K562 (cell line): ENCODE measurements at regions not wholly inside any gene's neighbourhood (a gene's known extent, or its start where the extent isn't known, plus 50 kb on each side); places are given as distances from the start of the nearest gene placed in this dataset.

Source experiments
- ATAC-seq: fragments of 200-7000 bp; cut with Tn5 transposase; 3 replicates; pipeline ENCODE4 v1.9.1; 2020; ENCODE audit warnings: moderate library complexity
- BruUV-seq: library from RNA; stranded (reverse); fragments of 400-500 nt; replicated peaks from 2 replicates; lab custom pipeline; 2021; lab: Mats Ljungman, UMichigan
- CTCF ChIA-PET: fragments of 300-600 bp; formaldehyde crosslinking; extraction: SDS; loops from one replicate; lab custom pipeline; 2021; ENCODE audit warnings: low intra/inter-chr PET ratio; lab: Yijun Ruan, JAX
- POLR2A ChIA-PET: fragments of 300-600, 350-650 bp; sonication (Branson Sonifier 250); formaldehyde crosslinking; extraction: SDS; loops from one replicate; lab custom pipeline; 2021; ENCODE audit warnings: antibody characterized with exemption, inconsistent platforms; lab: Yijun Ruan, JAX
- DNase-seq, 4 experiments: peaks; one replicate each; pipeline versions ENCODE4 v3.0.0 to v3.0.0-alpha.2; 2011 to 2018; ENCODE audit warnings: low spot score in 3 of 4, mixed read lengths in 3 of 4; ENCODE audit errors: extremely low read depth in 1 of 4
- FAIRE-seq: peaks from 2 replicates; lab custom pipeline; 2011; peaks lifted over from hg19 to GRCh38; lab: Jason Lieb, UNC
- H2AFZ ChIP-seq: 2 replicates; pipeline ENCODE4 v1.6.0; 2011; ENCODE audit warnings: low read depth, low read length, control low read depth, inconsistent platforms
- H3K27ac ChIP-seq: fragments of 200-600 bp; 3 replicates; pipeline ENCODE4 v1.8.0; 2011; ENCODE audit warnings: low read depth, mild to moderate bottlenecking, control low read depth, inconsistent platforms, low read length, moderate library complexity, mixed read lengths; ENCODE audit errors: extremely low read depth
- H3K27me3 ChIP-seq, 2 experiments: fragments of 300-600 bp in 1 of 2; 2 replicates in 1 of 2; 3 replicates in 1 of 2; pipeline versions ENCODE4 v1.6.0 to v1.8.0; 2011; ENCODE audit warnings: inconsistent platforms in 2 of 2, low read length in 2 of 2, mild to moderate bottlenecking in 1 of 2, mixed read lengths in 1 of 2, moderate library complexity in 1 of 2; ENCODE audit not compliant: control insufficient read depth in 2 of 2, insufficient read depth in 2 of 2
- H3K36me3 ChIP-seq: fragments of 300-600 bp; 3 replicates; pipeline ENCODE4 v1.8.0; 2011; ENCODE audit warnings: mild to moderate bottlenecking, low read length, inconsistent platforms; ENCODE audit not compliant: control insufficient read depth, insufficient read depth
- H3K4me1 ChIP-seq, 2 experiments: fragments of 200-600 bp in 1 of 2; replicated peaks in 1 of 2; 2 replicates in 1 of 2; 3 replicates in 1 of 2; pipeline versions ENCODE4 v1.5.1 to v1.8.0; 2011; ENCODE audit warnings: inconsistent platforms in 2 of 2, low read length in 2 of 2, mild to moderate bottlenecking in 1 of 2, mixed read lengths in 1 of 2, moderate library complexity in 1 of 2; ENCODE audit not compliant: control insufficient read depth in 2 of 2, insufficient read depth in 2 of 2
- H3K4me2 ChIP-seq: 2 replicates; pipeline ENCODE4 v1.6.1; 2011; ENCODE audit warnings: low read length, control low read depth, inconsistent platforms, mixed read lengths; ENCODE audit not compliant: insufficient read depth
- H3K4me3 ChIP-seq: fragments of 200-600 bp; sonication (generic), shearing (Covaris generic); 2 replicates; pipeline ENCODE4 v1.5.1; 2016; ENCODE audit warnings: control low read depth, inconsistent platforms
- H3K79me2 ChIP-seq: fragments of 200-600 bp; 3 replicates; pipeline ENCODE4 v1.8.0; 2011; ENCODE audit warnings: low read length, inconsistent platforms; ENCODE audit not compliant: control insufficient read depth, insufficient read depth
- H3K9ac ChIP-seq, 2 experiments: 2 replicates each; pipeline versions ENCODE4 v1.6.0 to v1.6.1; 2011; ENCODE audit warnings: low read depth in 2 of 2, low read length in 2 of 2, control low read depth in 1 of 2, inconsistent platforms in 1 of 2, mild to moderate bottlenecking in 1 of 2, mixed read lengths in 1 of 2; ENCODE audit not compliant: insufficient read depth in 1 of 2
- H3K9me1 ChIP-seq: one replicate; pipeline ENCODE4 v1.6.0; 2011; ENCODE audit warnings: inconsistent platforms, mild to moderate bottlenecking, low read length, moderate library complexity; ENCODE audit not compliant: control insufficient read depth, insufficient read depth
- H3K9me3 ChIP-seq: replicated peaks from 2 replicates; pipeline ENCODE4 v1.5.1; 2011; ENCODE audit warnings: low read depth, low read length, inconsistent platforms; ENCODE audit not compliant: control insufficient read depth, insufficient read depth
- H4K20me1 ChIP-seq: replicated peaks from 2 replicates; pipeline ENCODE4 v1.6.1; 2011; ENCODE audit warnings: low read length, inconsistent platforms, mixed read lengths; ENCODE audit not compliant: control insufficient read depth, insufficient read depth
- CREBBP ChIP-seq: IDR thresholded peaks from one replicate; pipeline ENCODE4 v1.6.1; 2012; ENCODE audit warnings: low read depth, mild to moderate bottlenecking, control low read depth, inconsistent platforms, low read length
- WGBS: fragments of 100-300 bp; shearing (Covaris generic); methylation state at CpG from one replicate; pipeline ENCODE4 v1.1.6; 2016; ENCODE audit warnings: low coverage, mixed read lengths; ENCODE audit not compliant: insufficient coverage; ENCODE audit errors: missing lambda C conversion rate; 5-methylcytosine and 5-hydroxymethylcytosine counted together
- in situ Hi-C: fragments of 300-500 bp; cut with MboI; formaldehyde crosslinking; loops from 4 replicates; pipeline ENCODE4 v1.15.0; 2018; ENCODE audit warnings: inconsistent platforms, mixed read lengths
- intact Hi-C: fragments of 100-400 bp; cut with micrococcal nuclease; formaldehyde crosslinking; loops from 2 replicates; pipeline ENCODE4 v1.14.2; 2022
- TF ChIP-seq, protein P1 (sequence below), 2 experiments: fragments of 450-650 bp; IDR thresholded peaks; 2 replicates each; pipeline ENCODE4 v1.6.1; 2018; ENCODE audit warnings: mild to moderate bottlenecking in 2 of 2, low read depth in 1 of 2; ENCODE audit not compliant: partially characterized antibody in 2 of 2
- TF ChIP-seq, protein P2 (sequence below): fragments of 450-650 bp; IDR thresholded peaks from 2 replicates; pipeline ENCODE4 v1.6.1; 2016; ENCODE audit warnings: mild to moderate bottlenecking, moderate library complexity
- TF ChIP-seq, protein P3 (sequence below), 2 experiments: IDR thresholded peaks; 2 replicates each; pipeline ENCODE4 v1.6.1; 2011; ENCODE audit warnings: borderline replicate concordance in 1 of 2, control low read depth in 1 of 2, low read depth in 1 of 2, low read length in 1 of 2, mild to moderate bottlenecking in 1 of 2, mixed read lengths in 1 of 2, moderate library complexity in 1 of 2; ENCODE audit not compliant: insufficient read depth in 1 of 2, insufficient read length in 1 of 2, poor library complexity in 1 of 2, severe bottlenecking in 1 of 2; ENCODE audit errors: extremely low read depth in 1 of 2

DNA sequence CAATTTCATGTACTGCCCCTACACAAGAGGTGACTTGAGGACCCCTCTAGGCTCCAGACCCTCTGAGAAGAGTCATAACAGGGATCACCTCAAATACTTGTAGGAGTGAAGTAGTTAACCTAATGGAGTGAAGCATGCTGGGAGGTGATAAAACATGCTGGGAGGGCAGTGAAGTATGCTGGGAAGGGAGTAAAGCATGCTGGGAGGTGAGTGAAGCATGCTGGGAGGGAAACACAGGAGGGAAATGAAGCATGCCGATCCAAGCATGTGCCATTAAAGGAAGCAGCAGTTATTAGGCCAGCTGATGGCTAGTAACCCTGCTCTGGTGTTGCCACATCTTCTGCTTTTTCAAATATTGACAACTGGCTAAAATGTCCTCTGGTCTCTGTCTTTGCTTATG lies 70.7 kb upstream of the TRHDE start:
- Histone ChIP-seq H3K79me2 (no peaks in the 10 kb centered on the region), H3K36me3 (no peaks in the 10 kb centered on the region), H4K20me1 (no peaks in the 10 kb centered on the region), H3K4me3 (no peak overlapping the region), H3K4me1 (no peaks in the 10 kb centered on the region), H3K27ac (no peak overlapping the region), H3K4me2 (no peak overlapping the region), H3K27me3 (no peaks in the 10 kb centered on the region), H3K9me3 (no peaks in the 10 kb centered on the region), H3K9me1 (no peaks in the 10 kb centered on the region), H2AFZ (no peak overlapping the region), H3K9ac (no peak overlapping the region)
- ATAC-seq (no peak), DNase-seq (no peak), FAIRE-seq (no peak)
- POLR2A ChIA-PET: no interaction called here
- in situ Hi-C loops: no loop called here
- BruUV-seq: no TSS peak
- CTCF ChIA-PET: no interaction called here
- WGBS: 0% methylated on average over 1 of the region's 1 CpG
- intact Hi-C loops: no loop called here
- TF ChIP-seq, protein P1, sequence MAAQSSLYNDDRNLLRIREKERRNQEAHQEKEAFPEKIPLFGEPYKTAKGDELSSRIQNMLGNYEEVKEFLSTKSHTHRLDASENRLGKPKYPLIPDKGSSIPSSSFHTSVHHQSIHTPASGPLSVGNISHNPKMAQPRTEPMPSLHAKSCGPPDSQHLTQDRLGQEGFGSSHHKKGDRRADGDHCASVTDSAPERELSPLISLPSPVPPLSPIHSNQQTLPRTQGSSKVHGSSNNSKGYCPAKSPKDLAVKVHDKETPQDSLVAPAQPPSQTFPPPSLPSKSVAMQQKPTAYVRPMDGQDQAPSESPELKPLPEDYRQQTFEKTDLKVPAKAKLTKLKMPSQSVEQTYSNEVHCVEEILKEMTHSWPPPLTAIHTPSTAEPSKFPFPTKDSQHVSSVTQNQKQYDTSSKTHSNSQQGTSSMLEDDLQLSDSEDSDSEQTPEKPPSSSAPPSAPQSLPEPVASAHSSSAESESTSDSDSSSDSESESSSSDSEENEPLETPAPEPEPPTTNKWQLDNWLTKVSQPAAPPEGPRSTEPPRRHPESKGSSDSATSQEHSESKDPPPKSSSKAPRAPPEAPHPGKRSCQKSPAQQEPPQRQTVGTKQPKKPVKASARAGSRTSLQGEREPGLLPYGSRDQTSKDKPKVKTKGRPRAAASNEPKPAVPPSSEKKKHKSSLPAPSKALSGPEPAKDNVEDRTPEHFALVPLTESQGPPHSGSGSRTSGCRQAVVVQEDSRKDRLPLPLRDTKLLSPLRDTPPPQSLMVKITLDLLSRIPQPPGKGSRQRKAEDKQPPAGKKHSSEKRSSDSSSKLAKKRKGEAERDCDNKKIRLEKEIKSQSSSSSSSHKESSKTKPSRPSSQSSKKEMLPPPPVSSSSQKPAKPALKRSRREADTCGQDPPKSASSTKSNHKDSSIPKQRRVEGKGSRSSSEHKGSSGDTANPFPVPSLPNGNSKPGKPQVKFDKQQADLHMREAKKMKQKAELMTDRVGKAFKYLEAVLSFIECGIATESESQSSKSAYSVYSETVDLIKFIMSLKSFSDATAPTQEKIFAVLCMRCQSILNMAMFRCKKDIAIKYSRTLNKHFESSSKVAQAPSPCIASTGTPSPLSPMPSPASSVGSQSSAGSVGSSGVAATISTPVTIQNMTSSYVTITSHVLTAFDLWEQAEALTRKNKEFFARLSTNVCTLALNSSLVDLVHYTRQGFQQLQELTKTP (IDR thresholded peaks at IDR 0.05; ENCODE audit: low read depth in 1 of 2, partially characterized antibody in 2 of 2): peak in 1 of 2 experiments; percentile 88
- TF ChIP-seq, protein P2, sequence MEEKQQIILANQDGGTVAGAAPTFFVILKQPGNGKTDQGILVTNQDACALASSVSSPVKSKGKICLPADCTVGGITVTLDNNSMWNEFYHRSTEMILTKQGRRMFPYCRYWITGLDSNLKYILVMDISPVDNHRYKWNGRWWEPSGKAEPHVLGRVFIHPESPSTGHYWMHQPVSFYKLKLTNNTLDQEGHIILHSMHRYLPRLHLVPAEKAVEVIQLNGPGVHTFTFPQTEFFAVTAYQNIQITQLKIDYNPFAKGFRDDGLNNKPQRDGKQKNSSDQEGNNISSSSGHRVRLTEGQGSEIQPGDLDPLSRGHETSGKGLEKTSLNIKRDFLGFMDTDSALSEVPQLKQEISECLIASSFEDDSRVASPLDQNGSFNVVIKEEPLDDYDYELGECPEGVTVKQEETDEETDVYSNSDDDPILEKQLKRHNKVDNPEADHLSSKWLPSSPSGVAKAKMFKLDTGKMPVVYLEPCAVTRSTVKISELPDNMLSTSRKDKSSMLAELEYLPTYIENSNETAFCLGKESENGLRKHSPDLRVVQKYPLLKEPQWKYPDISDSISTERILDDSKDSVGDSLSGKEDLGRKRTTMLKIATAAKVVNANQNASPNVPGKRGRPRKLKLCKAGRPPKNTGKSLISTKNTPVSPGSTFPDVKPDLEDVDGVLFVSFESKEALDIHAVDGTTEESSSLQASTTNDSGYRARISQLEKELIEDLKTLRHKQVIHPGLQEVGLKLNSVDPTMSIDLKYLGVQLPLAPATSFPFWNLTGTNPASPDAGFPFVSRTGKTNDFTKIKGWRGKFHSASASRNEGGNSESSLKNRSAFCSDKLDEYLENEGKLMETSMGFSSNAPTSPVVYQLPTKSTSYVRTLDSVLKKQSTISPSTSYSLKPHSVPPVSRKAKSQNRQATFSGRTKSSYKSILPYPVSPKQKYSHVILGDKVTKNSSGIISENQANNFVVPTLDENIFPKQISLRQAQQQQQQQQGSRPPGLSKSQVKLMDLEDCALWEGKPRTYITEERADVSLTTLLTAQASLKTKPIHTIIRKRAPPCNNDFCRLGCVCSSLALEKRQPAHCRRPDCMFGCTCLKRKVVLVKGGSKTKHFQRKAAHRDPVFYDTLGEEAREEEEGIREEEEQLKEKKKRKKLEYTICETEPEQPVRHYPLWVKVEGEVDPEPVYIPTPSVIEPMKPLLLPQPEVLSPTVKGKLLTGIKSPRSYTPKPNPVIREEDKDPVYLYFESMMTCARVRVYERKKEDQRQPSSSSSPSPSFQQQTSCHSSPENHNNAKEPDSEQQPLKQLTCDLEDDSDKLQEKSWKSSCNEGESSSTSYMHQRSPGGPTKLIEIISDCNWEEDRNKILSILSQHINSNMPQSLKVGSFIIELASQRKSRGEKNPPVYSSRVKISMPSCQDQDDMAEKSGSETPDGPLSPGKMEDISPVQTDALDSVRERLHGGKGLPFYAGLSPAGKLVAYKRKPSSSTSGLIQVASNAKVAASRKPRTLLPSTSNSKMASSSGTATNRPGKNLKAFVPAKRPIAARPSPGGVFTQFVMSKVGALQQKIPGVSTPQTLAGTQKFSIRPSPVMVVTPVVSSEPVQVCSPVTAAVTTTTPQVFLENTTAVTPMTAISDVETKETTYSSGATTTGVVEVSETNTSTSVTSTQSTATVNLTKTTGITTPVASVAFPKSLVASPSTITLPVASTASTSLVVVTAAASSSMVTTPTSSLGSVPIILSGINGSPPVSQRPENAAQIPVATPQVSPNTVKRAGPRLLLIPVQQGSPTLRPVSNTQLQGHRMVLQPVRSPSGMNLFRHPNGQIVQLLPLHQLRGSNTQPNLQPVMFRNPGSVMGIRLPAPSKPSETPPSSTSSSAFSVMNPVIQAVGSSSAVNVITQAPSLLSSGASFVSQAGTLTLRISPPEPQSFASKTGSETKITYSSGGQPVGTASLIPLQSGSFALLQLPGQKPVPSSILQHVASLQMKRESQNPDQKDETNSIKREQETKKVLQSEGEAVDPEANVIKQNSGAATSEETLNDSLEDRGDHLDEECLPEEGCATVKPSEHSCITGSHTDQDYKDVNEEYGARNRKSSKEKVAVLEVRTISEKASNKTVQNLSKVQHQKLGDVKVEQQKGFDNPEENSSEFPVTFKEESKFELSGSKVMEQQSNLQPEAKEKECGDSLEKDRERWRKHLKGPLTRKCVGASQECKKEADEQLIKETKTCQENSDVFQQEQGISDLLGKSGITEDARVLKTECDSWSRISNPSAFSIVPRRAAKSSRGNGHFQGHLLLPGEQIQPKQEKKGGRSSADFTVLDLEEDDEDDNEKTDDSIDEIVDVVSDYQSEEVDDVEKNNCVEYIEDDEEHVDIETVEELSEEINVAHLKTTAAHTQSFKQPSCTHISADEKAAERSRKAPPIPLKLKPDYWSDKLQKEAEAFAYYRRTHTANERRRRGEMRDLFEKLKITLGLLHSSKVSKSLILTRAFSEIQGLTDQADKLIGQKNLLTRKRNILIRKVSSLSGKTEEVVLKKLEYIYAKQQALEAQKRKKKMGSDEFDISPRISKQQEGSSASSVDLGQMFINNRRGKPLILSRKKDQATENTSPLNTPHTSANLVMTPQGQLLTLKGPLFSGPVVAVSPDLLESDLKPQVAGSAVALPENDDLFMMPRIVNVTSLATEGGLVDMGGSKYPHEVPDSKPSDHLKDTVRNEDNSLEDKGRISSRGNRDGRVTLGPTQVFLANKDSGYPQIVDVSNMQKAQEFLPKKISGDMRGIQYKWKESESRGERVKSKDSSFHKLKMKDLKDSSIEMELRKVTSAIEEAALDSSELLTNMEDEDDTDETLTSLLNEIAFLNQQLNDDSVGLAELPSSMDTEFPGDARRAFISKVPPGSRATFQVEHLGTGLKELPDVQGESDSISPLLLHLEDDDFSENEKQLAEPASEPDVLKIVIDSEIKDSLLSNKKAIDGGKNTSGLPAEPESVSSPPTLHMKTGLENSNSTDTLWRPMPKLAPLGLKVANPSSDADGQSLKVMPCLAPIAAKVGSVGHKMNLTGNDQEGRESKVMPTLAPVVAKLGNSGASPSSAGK: peak; percentile 69
- TF ChIP-seq, protein P3, sequence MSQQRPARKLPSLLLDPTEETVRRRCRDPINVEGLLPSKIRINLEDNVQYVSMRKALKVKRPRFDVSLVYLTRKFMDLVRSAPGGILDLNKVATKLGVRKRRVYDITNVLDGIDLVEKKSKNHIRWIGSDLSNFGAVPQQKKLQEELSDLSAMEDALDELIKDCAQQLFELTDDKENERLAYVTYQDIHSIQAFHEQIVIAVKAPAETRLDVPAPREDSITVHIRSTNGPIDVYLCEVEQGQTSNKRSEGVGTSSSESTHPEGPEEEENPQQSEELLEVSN (IDR thresholded peaks at IDR 0.05; ENCODE audit: borderline replicate concordance in 1 of 2, extremely low read depth in 1 of 2, insufficient read depth in 1 of 2, insufficient read length in 1 of 2, low read depth in 1 of 2, low read length in 1 of 2, poor library complexity in 1 of 2, severe bottlenecking in 1 of 2): peak in 1 of 2 experiments; percentile 67
- TF ChIP-seq CREBBP: no peak
